ENCODE measurements at regions not wholly inside any gene's neighbourhood (a gene's known extent, or its start where the extent isn't known, plus 50 kb on each side); places are given as distances from the start of the nearest gene placed in this dataset.

DNA sequence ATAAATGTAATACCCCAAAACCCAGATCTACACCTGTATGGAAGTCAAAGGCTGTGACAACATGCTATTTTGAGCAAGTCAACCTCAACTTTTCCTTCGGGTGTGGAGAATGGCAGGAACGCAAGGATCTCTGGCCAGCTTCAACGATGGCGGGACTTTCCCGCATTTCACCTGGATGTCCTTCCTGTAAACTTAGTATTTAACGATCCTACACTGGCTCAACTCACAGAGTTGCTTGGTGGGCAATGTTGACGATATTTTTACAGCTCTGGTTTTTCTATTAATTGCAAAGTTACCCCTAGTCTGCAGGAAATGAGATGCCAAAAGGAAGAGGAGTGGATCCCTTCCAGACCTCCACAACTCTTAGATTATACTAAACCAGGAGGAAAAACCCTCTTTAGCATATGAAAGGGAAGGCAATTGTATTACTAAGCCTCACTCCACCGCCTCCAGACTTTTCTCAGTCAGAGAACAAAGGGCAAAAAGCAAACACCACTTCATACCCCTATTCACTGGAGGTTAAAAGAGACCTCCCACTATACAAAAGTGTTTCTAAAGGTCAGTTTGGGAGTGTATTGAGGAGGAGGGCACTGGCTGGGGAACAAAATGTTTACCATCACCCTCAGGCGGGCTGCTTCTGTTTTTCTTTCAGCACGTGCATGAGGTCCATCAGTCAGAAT is 56.5 kb upstream of the ACVR1 start:
- no peak for DNase-seq
- H3K9me3 ChIP-seq (replicated peaks), result no peaks in the 10 kb centered on the region
- H3K36me3 ChIP-seq, result no peaks in the 10 kb centered on the region
- no peaks in the 10 kb centered on the region for H3K27me3 ChIP-seq
- no peak overlapping the region for H3K4me3 ChIP-seq
- H3K4me1 ChIP-seq, result no peaks in the 10 kb centered on the region
- no peak overlapping the region for H3K27ac ChIP-seq

DNA sequence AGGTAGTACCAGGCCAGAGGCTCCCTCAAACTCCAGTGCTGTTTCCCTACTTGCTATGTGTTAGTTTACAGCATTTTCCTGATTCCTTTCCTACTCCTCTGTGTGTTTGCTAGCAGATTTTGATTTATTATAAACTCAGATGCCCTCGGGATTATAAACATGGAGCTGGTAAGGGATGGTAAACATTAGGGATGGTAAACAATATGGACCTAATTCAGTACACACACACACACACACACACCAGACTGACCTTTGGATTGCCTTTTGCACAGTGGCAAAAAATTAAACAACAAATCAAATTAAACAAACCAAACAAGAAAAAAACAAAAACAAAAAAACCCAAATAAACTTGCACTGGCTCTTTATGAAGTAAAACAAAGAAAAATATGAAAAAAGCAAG is 55.4 kb upstream of the ACVR1 start:
- Histone ChIP-seq H3K27me3 (no peaks in the 10 kb centered on the region), H3K4me1 (no peaks in the 10 kb centered on the region), H3K4me3 (no peak overlapping the region), H3K9me3 (replicated peaks) (no peaks in the 10 kb centered on the region), H3K36me3 (no peaks in the 10 kb centered on the region), H3K27ac (no peak overlapping the region)
- no peak for DNase-seq

DNA sequence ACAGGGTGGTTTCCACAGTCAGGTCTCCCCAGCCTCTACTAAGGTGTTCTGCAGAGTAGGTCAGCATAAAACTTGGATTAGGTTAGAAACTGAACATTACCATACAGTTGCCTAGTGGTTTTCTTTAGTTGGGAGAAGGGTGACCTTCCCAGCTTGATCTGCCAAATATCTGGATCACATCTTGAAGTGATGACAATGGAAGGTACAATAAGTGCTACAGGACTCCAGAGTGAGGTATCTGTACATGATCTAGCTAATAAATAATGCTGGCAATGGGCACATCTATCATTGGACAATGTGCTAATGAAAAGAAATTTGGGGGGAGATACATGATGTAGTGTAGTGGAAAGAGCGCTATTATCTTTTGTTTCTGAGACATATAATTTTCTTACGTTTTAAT is 54.6 kb upstream of the ACVR1 start:
- no peaks in the 10 kb centered on the region for H3K36me3 ChIP-seq
- no peak for DNase-seq

DNA sequence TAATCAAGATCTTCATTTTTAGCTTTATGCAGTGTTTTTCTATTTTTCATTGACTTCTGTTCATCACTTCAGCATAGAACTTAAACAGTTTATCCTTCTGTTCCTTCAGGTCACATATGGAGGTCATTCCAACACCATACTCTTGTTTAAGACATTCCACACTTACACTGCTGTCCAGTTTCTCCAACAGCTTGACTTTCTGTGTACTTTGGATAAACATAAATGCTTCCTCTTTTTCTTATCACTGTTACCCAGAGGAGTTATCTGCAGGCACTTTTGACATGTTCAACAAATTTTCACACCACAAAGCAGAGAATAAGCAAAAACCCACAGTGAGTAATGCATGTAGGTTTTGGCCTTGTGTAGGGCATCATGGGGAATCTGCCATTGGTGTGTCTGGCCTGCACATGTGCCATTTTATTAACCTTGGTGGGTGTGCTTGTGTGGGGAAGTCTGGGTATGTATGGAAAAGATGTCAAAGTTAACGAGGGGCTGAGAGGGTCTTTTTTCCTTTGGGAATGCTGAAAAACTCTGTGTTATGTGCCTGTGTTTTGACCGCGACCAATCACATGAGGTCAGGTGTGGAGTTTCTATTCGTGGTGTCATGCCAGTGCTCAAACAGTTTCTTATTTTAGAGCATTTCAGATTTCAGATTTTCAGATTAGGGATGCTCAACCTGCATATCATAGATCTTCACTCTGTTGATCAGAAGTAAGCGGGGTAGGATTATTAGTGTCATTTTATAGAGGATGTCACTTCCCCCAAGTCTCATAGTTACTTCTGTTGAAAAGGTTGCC is 53.9 kb upstream of the ACVR1 start:
- Histone ChIP-seq H3K4me3 (no peak overlapping the region), H3K27ac (no peak overlapping the region), H3K4me1 (no peaks in the 10 kb centered on the region), H3K9me3 (replicated peaks) (no peaks in the 10 kb centered on the region), H3K27me3 (no peaks in the 10 kb centered on the region), H3K36me3 (no peaks in the 10 kb centered on the region)
- no peak for DNase-seq

More for the DNA sequence above, 54.6 kb upstream of the ACVR1 start:
- Histone ChIP-seq H3K4me3 (no peak overlapping the region), H3K27ac (no peak overlapping the region), H3K27me3 (no peaks in the 10 kb centered on the region), H3K9me3 (replicated peaks) (no peaks in the 10 kb centered on the region), H3K4me1 (no peaks in the 10 kb centered on the region)

DNA sequence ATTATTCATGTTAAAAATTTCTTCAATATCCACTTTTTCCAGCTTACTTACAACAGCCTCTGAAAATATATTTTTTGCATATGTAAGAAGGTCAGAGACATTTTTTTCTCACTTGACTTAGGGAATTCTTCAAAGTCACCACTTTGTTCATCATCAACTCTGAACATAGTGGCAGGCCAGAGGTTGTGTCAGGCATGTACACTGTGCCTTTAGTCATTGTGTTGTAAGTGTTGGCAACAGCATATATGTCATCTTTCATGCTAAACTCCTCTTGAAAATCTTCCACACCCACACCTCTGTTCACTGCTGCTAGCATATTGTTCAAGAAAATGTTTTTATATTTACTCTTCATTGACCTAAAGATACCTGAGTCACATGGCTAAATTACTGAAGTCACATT is 52.2 kb upstream of the ACVR1 start:
- no peaks in the 10 kb centered on the region for H3K36me3 ChIP-seq
- H3K9me3 ChIP-seq (replicated peaks), result no peaks in the 10 kb centered on the region
- H3K27ac ChIP-seq, result no peak overlapping the region
- H3K4me1 ChIP-seq, result no peaks in the 10 kb centered on the region
- H3K4me3 ChIP-seq, result no peak overlapping the region
- DNase-seq, result no peak
- H3K27me3 ChIP-seq, result no peaks in the 10 kb centered on the region

DNA sequence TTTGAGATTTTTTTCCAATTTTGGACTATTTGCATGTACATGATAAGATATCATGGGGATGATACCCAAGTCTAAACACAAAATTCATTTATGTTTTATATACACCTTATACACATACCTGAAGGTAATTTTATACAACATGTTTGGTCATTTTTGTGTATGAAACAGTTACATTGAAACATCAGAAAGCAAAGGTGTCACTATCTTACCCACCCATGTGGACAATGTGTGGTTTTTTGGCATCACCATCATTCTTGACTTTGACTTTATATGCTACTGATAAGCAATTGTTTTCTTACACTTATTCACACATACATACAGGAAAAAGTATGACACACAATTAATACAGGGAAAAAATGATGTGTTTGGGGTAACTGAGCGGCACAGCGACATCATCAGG is 51.0 kb upstream of the ACVR1 start:
- no peaks in the 10 kb centered on the region for H3K4me1 ChIP-seq
- no peaks in the 10 kb centered on the region for H3K9me3 ChIP-seq (replicated peaks)
- H3K4me3 ChIP-seq, result no peak overlapping the region
- DNase-seq, result no peak
- H3K36me3 ChIP-seq, result no peaks in the 10 kb centered on the region
- no peak overlapping the region for H3K27ac ChIP-seq
- no peaks in the 10 kb centered on the region for H3K27me3 ChIP-seq
